ENCODE measurements at regions not wholly inside any gene's neighbourhood (a gene's known extent, or its start where the extent isn't known, plus 50 kb on each side); places are given as distances from the start of the nearest gene placed in this dataset.

DNA sequence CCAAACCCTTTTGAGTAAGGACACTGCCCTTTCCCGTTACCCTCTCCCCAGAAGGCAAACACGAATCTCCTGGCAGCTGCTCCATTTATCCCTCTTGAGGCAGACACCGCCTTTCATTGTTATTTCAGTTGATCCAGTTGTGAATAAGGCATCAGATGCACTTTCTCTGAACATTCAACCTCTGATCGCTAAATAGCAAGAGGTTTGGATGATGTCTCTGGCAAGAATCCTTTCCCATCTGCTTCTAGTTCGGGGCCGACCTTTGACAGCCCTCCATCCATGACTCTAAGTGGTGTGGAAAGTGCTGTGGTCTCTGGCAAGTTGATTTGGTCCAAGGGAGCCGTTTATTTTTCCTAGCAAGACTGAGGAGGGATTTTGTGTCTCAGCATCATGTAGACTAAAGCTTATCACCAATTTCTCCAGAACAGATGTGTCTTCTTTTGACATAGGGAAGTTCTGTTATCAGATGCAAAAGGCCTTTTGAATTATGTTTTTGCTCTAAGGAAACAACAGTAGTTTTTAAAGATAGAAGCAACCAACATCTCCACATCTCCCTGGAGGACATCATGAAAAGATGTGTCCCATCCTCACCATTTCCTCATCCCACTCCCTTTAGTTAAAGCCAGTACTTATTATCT lies 123.6 kb downstream of the CCDC34 start:
- Mint-ChIP-seq H3K27ac (no peak overlapping the region), H3K9me3 (ENCODE audit: low read depth) (no peaks in the 10 kb centered on the region), H3K4me3 (no peak overlapping the region), H3K27me3 (peaks cover 5% of the 10 kb centered on the region), H3K36me3 (ENCODE audit: low read depth) (no peaks in the 10 kb centered on the region), H3K4me1 (no peaks in the 10 kb centered on the region)
- POLR2A ChIA-PET = no interaction called here
- DNase-seq = no peak
- ATAC-seq = no peak
- intact Hi-C loops (cut with DNase I, micrococcal nuclease) = no loop called here
- CTCF ChIA-PET = no interaction called here

DNA sequence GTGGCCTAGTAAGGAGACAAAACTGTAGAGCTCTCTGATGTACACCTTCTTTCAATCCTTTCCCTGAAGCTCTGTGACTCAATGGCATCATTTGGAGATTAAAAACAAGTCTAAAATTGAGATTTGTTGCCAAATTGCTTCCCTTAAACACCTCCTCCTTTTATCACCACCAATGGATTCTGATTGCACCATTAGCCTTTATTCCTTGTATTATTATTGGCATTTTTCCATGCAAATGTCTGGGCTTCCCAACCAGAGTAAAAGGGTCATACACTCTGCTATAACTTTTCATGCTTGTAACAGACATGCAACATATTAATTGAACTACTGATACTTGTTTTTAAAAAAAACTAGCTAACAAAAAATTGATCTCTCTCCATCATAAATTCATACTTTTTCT lies 124.2 kb downstream of the CCDC34 start:
- no peaks in the 10 kb centered on the region for H3K36me3 Mint-ChIP-seq (ENCODE audit: low read depth)
- H3K27me3 Mint-ChIP-seq = peaks cover 5% of the 10 kb centered on the region
- no peaks in the 10 kb centered on the region for H3K9me3 Mint-ChIP-seq (ENCODE audit: low read depth)
- intact Hi-C loops (cut with DNase I, micrococcal nuclease) = no loop called here
- H3K4me1 Mint-ChIP-seq = no peaks in the 10 kb centered on the region
- no peak overlapping the region for H3K27ac Mint-ChIP-seq
- DNase-seq (no peak), ATAC-seq (no peak)
- ChIA-PET POLR2A (no interaction called here), CTCF (no interaction called here)
- H3K4me3 Mint-ChIP-seq = no peak overlapping the region

DNA sequence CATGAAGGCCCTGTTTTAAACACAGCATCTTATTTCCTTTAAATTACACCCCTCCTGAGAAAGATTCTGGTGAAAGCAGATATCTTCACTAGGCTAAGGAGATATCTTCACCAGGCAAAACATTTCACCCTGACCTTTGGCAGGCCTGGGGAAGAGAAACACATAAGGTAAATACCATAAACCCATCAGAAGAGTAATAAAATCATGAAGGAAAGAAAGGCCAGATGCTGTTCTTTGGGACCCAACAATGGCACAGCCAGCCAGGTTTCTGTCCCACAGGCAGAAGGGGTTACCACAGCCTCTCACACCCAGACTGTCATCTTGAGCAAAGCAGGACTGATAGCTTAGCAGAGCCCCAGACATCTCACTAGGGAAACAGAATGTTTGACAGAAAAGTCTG lies 125.4 kb downstream of the CCDC34 start:
- POLR2A ChIA-PET = no interaction called here
- H3K27me3 Mint-ChIP-seq = no peaks in the 10 kb centered on the region
- ATAC-seq = no peak

DNA sequence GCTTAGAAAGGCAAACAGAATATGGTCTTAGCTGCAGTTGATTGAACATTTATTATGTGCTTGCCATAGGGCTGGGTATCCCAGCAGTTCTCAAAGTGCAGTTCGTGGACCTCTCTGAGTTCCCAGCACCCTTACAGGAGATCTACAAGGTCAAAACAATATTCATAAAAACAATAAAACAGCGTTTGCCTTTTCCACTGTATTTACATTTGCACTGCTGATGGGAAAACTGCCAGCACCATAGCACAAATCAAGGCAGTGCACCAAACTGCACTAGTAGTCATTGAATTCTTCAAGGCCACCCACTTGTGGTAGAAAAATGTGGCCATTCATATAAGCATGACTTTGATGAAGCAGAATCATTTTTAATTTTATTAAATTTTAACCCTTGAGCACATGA lies 128.1 kb downstream of the CCDC34 start:
- DNase-seq (no peak), ATAC-seq (no peak)
- H3K36me3 Mint-ChIP-seq (ENCODE audit: low read depth) = no peaks in the 10 kb centered on the region
- ChIA-PET POLR2A (no interaction called here), CTCF (no interaction called here)
- intact Hi-C loops (cut with DNase I, micrococcal nuclease) = no loop called here
- no peak overlapping the region for H3K4me3 Mint-ChIP-seq
- H3K4me1 Mint-ChIP-seq = no peaks in the 10 kb centered on the region
- peaks cover 4% of the 10 kb centered on the region for H3K27me3 Mint-ChIP-seq
- H3K27ac Mint-ChIP-seq = no peak overlapping the region
- no peaks in the 10 kb centered on the region for H3K9me3 Mint-ChIP-seq (ENCODE audit: low read depth)

More for the DNA sequence above, 125.4 kb downstream of the CCDC34 start:
- H3K4me1 Mint-ChIP-seq = no peaks in the 10 kb centered on the region
- no peak overlapping the region for H3K4me3 Mint-ChIP-seq
- H3K9me3 Mint-ChIP-seq (ENCODE audit: low read depth) = no peaks in the 10 kb centered on the region
- no peak overlapping the region for H3K27ac Mint-ChIP-seq
- DNase-seq = no peak
- CTCF ChIA-PET = no interaction called here
- no peaks in the 10 kb centered on the region for H3K36me3 Mint-ChIP-seq (ENCODE audit: low read depth)
- intact Hi-C loops (cut with DNase I, micrococcal nuclease) = no loop called here

DNA sequence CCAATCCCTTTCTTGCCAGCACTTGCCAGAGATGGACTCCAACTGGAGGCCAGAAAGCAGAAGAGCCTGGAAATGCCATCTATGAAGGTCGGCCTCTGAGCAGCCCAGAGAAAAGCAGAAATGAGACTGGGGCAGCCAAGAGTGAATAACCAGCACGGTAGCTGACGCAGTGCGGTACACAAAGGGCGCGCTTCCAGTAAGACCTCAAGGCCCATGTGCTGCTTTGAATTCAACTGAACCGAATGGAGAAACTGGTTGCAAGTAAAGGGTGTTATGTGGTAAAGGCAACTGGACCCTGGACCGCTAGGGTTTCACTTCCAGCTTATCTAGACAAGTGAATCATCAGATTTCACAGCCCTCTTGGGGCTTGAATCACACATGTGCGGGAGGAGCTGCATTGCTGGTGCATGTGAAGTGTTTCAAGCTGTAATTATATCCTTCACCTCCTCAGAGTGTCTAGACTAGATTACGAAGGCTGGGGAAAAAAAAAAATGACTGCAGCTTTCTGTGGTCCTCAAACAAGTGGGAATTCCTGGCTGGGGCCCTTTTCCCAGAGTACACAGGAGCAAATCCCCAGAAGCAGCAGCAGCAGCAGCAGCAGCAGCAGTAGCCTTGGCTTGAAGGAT lies 128.9 kb downstream of the CCDC34 start:
- ATAC-seq (no peak), DNase-seq (no peak)
- ChIA-PET CTCF (no interaction called here), POLR2A (no interaction called here)
- H3K4me3 Mint-ChIP-seq = no peak overlapping the region
- H3K9me3 Mint-ChIP-seq (ENCODE audit: low read depth) = no peaks in the 10 kb centered on the region
- no peaks in the 10 kb centered on the region for H3K36me3 Mint-ChIP-seq (ENCODE audit: low read depth)
- intact Hi-C loops (cut with DNase I, micrococcal nuclease) = no loop called here
- H3K27ac Mint-ChIP-seq = no peak overlapping the region
- H3K27me3 Mint-ChIP-seq = peaks cover 4% of the 10 kb centered on the region
- no peaks in the 10 kb centered on the region for H3K4me1 Mint-ChIP-seq

DNA sequence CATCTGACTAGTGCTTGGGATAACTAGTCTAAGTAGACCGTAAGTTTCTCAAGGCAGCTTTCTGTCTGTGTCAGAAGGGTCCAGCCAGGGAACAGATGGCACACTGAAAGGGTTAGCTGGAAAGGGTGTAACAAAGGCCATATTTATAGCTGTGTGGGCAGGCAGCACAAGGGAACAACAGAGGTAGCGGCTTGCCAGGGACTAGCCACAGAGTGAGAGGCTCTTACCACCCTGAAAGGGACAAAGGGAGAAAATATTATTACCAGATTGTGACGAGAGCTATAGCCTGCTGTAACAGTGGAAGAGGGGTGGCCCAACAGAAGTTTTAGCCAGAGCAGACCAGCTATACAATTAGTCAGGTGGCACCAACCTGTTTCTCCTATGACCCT lies 129.4 kb downstream of the CCDC34 start:
- Mint-ChIP-seq H3K9me3 (ENCODE audit: low read depth) (no peaks in the 10 kb centered on the region), H3K4me1 (no peaks in the 10 kb centered on the region), H3K27me3 (peaks cover 4% of the 10 kb centered on the region), H3K4me3 (no peak overlapping the region), H3K27ac (no peak overlapping the region), H3K36me3 (ENCODE audit: low read depth) (no peaks in the 10 kb centered on the region)
- intact Hi-C loops (cut with DNase I, micrococcal nuclease) = no loop called here
- ChIA-PET CTCF (no interaction called here), POLR2A (no interaction called here)
- ATAC-seq = no peak
- DNase-seq = no peak

DNA sequence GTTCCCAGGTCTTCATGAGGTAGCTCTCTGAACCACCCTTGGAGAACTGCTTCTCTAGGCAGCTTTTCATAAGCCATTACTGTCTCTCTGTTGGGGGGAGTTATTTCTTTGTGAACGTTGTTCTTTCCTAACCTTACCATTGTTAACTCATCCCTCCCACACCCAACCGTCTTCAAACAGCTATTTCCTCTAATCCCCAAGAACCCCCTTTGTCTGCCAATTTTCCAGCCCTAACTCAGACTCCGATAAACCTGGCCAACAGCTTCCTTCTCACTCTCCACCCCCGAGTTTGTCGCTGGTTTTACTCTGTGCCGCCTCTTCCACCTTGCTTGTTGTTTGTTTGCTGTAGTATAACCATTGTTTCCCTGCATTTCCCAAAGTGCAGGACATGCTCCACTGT lies 131.5 kb downstream of the CCDC34 start:
- ChIA-PET CTCF (interaction anchor here (0.9 kb wide), 1 partner anchor 253 kb away, joined by 3 read pairs; no protein-coding TSS in a partner anchor), POLR2A (no interaction called here)
- H3K36me3 Mint-ChIP-seq (ENCODE audit: low read depth) = no peaks in the 10 kb centered on the region
- no peaks in the 10 kb centered on the region for H3K9me3 Mint-ChIP-seq (ENCODE audit: low read depth)
- peaks cover 7% of the 10 kb centered on the region for H3K27me3 Mint-ChIP-seq
- DNase-seq = no peak
- H3K4me3 Mint-ChIP-seq = no peak overlapping the region
- intact Hi-C loops (cut with DNase I, micrococcal nuclease) = no loop called here
- ATAC-seq = no peak
- H3K4me1 Mint-ChIP-seq = no peaks in the 10 kb centered on the region
- H3K27ac Mint-ChIP-seq = no peak overlapping the region

DNA sequence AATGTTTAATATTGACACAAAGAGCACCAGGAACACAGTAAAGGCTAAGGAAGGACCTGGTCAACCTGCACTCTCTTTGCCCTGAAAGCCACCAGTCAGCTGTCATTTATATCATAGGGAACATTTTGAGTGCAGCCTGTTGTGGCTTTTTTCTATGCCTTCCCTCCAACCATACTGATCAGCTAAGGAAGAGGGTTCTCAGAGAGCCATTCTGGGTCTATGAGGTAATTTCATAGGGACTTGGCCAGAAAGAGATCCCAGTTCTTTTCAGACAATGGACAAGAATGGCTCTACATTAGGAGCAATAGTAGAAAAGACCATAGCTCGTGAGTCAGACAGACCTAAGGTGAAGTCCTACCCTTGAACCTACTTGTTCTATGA lies 132.8 kb downstream of the CCDC34 start:
- ATAC-seq = no peak
- Mint-ChIP-seq H3K4me3 (no peak overlapping the region), H3K27ac (no peak overlapping the region), H3K9me3 (ENCODE audit: low read depth) (no peaks in the 10 kb centered on the region), H3K36me3 (ENCODE audit: low read depth) (no peaks in the 10 kb centered on the region), H3K4me1 (no peaks in the 10 kb centered on the region), H3K27me3 (peaks cover 7% of the 10 kb centered on the region)
- ChIA-PET POLR2A (interaction anchor here (0.6 kb wide), 1 partner anchor 556 kb away, joined by 3 read pairs; no protein-coding TSS in a partner anchor), CTCF (no interaction called here)
- intact Hi-C loops (cut with DNase I, micrococcal nuclease) = no loop called here
- DNase-seq = no peak

DNA sequence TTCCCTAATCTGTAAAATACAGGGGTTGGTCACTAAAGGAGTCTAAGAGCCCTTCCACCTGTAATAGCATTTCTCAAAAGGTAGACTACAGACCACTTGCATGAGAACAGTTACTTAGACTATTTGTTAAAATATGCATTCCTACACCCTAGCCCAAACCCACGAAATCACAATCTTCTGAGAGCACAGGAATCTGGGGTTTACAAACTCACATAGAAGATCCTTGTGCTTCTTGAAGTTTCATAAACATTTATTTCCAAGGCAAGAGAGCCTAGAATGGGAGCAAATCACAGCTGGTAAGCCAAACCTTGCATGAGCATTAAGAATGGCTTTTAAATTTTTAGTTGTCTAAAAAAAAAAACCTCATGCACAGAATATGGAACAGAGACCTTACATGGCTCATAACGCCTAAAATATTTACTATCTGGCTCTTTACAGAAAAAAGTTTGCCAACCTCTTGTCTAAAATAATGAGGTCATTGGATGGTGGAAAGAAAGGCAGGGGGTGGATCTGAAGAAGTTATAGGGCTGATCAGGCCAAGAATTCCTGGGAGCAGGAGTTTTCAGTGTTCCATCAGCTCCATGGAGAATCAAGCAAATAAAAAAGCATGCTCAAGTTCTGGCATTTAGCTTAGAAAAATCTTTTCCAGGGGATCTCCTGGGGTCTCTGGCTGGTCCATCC lies 133.4 kb downstream of the CCDC34 start:
- POLR2A ChIA-PET = interaction anchor here (0.6 kb wide), 1 partner anchor 556 kb away, joined by 3 read pairs; no protein-coding TSS in a partner anchor
- no peaks in the 10 kb centered on the region for H3K9me3 Mint-ChIP-seq (ENCODE audit: low read depth)
- H3K27ac Mint-ChIP-seq = no peak overlapping the region
- intact Hi-C loops (cut with DNase I, micrococcal nuclease) = no loop called here
- CTCF ChIA-PET = no interaction called here
- no peaks in the 10 kb centered on the region for H3K36me3 Mint-ChIP-seq (ENCODE audit: low read depth)
- H3K4me3 Mint-ChIP-seq = no peak overlapping the region
- no peaks in the 10 kb centered on the region for H3K4me1 Mint-ChIP-seq
- no peak for ATAC-seq
- H3K27me3 Mint-ChIP-seq = peaks cover 7% of the 10 kb centered on the region
- DNase-seq = no peak

DNA sequence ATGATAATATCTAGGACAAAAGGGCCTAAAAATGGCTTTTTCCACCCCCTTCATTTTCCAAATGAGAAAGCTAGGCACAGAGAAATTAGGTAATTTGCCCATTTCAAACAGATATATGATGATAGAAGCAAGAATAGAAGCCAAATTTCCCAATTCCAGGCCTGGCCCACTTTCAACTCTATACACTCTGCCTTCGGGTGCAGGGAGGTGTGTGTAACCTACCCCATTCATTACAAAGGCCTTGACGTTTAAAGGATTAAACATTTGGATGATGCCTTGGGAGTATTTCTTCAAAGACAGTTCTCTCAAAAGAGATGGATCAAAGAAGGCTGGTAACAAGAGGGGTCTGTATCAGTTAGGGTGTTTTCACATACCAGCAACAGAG lies 134.1 kb downstream of the CCDC34 start:
- ATAC-seq = no peak
- Mint-ChIP-seq H3K27me3 (peaks cover 7% of the 10 kb centered on the region), H3K9me3 (ENCODE audit: low read depth) (no peaks in the 10 kb centered on the region), H3K27ac (no peak overlapping the region), H3K4me3 (no peak overlapping the region), H3K4me1 (no peaks in the 10 kb centered on the region), H3K36me3 (ENCODE audit: low read depth) (no peaks in the 10 kb centered on the region)
- ChIA-PET POLR2A (no interaction called here), CTCF (interaction anchor here (0.6 kb wide), 1 partner anchor 134 kb away, joined by 3 read pairs; the partner anchor contains the start of gene CCDC34)
- DNase-seq = no peak
- intact Hi-C loops (cut with DNase I, micrococcal nuclease) = no loop called here

DNA sequence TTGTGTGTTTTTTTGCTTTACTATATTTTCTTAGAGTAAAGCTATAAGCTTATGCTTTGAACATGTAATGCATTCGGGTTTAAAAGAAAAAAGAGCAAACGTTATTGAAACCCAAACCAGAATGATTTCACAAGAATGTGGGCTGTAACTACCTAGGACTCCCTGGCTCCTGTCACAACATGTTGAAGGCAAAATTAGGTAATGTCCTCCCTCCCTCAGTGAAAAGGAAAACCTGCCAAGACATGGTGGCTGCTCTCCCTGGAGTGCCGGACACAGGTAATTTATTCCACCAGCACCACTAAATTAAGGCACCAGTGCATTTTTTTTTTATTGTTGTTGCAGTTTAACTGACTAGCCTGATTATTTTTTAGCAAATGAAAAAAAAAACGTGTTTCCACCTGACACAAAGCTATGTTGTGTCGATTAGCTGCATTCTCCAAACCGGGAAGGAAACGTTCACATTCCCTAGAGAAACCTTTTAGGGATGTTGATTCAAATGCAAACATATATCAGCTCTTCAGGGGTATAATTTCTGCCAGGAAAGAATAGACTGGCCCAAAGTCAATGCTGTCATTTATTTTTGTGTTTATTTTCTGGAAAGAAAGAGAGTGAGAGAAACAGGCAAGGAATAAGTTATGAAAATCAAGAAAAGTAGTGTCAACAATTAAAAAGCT lies 134.6 kb downstream of the CCDC34 start:
- intact Hi-C loops (cut with DNase I, micrococcal nuclease) = no loop called here

DNA sequence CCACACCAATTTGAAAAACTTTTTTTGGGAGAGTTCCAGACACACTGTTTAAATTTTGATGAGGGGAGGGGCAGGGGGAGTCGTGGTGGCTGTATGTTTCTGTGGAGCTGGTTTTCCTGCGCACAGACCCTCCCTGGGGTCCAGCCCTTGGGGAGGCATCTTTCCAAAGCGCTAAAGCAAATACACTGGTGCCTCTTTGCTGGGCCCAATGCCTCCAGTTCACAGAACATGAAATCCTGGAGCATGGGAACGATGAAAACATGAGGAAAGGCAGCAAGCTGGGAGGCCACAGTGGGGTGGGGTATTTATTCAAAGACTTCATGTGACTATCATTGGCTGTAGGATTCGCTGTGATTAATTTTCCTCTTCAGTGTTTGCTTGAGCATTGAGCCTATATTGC lies 135.3 kb downstream of the CCDC34 start:
- peaks cover 7% of the 10 kb centered on the region for H3K27me3 Mint-ChIP-seq
- DNase-seq (no peak), ATAC-seq (no peak)
- no peak overlapping the region for H3K4me3 Mint-ChIP-seq
- ChIA-PET POLR2A (no interaction called here), CTCF (no interaction called here)
- no peaks in the 10 kb centered on the region for H3K9me3 Mint-ChIP-seq (ENCODE audit: low read depth)
- intact Hi-C loops (cut with DNase I, micrococcal nuclease) = no loop called here
- H3K36me3 Mint-ChIP-seq (ENCODE audit: low read depth) = no peaks in the 10 kb centered on the region
- H3K4me1 Mint-ChIP-seq = no peaks in the 10 kb centered on the region
- H3K27ac Mint-ChIP-seq = no peak overlapping the region

More for the DNA sequence above, 134.6 kb downstream of the CCDC34 start:
- ChIA-PET CTCF (interaction anchor here (0.6 kb wide), 1 partner anchor 135 kb away, joined by 3 read pairs; the partner anchor contains the start of gene CCDC34), POLR2A (no interaction called here)
- no peak for ATAC-seq
- Mint-ChIP-seq H3K36me3 (ENCODE audit: low read depth) (no peaks in the 10 kb centered on the region), H3K27me3 (peaks cover 7% of the 10 kb centered on the region), H3K9me3 (ENCODE audit: low read depth) (no peaks in the 10 kb centered on the region), H3K4me3 (no peak overlapping the region), H3K4me1 (no peaks in the 10 kb centered on the region), H3K27ac (no peak overlapping the region)
- no peak for DNase-seq
